ENCODE measurements at regions not wholly inside any gene's neighbourhood (a gene's known extent, or its start where the extent isn't known, plus 50 kb on each side); places are given as distances from the start of the nearest gene placed in this dataset.

DNA sequence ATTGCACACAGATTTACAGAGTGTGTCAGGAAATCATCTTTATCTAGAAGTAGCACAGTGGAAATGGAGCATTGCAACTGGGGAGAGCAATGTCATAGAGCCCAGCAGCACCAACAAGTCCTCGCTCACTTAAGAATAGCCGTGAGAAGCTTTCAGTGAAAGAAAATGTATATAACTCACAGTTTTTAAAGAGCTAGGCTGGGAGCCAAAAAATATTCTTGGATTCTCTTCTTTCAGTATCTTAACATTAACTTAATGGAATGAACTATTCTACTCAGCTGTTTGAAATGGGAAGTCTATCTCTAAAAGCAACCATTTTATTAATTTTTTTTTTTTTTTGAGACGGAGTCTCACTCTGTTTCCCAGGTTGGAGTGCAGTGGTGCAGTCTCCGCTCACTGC, 329.6 kb downstream of the COG6 start:
- TF ChIP-seq, protein P1, sequence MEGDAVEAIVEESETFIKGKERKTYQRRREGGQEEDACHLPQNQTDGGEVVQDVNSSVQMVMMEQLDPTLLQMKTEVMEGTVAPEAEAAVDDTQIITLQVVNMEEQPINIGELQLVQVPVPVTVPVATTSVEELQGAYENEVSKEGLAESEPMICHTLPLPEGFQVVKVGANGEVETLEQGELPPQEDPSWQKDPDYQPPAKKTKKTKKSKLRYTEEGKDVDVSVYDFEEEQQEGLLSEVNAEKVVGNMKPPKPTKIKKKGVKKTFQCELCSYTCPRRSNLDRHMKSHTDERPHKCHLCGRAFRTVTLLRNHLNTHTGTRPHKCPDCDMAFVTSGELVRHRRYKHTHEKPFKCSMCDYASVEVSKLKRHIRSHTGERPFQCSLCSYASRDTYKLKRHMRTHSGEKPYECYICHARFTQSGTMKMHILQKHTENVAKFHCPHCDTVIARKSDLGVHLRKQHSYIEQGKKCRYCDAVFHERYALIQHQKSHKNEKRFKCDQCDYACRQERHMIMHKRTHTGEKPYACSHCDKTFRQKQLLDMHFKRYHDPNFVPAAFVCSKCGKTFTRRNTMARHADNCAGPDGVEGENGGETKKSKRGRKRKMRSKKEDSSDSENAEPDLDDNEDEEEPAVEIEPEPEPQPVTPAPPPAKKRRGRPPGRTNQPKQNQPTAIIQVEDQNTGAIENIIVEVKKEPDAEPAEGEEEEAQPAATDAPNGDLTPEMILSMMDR (IDR thresholded peaks at IDR 0.05; ENCODE audit: low read depth, low read length) = no peak
- DNase-seq (ENCODE audit: extremely low read depth, low read depth) = no peak

DNA sequence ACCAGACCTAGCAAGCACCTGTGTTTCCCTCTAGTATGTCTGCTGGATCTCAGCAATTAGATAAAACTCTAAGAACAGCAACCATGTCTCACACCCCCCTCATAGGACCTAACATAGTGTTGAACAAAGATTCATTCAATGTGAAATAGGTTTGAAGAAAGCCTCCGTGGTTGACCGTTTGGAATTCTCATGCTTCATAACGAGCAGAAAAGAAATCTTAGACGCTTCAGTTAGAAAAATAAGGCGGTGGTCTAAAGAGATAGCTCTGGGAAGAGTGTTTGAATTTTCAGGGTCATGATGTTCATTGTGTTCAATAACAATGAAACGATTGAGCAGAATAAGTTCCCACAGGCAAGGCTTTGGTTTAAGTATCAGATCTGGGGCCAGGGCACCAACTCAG, 332.9 kb downstream of the COG6 start:
- no peak for DNase-seq (ENCODE audit: extremely low read depth, low read depth)

DNA sequence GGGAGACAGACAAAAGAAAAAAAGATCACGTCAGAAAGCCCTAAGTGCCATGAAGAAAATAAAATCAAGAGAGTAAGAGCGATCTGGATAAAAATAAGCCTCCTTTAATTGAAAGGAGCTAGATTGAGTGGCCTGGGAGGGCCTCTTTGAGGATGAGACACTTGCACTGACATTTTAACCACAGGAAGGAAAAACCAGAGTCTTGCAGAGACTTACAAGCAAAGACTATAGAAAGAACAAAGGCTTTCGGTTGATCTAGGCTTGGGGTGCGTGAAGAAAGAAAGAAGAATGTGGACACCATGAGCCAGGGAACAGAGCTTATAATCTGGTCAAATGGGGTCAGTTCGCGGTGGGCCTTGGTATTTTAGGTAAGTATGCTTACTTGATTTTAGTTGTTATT, 342.7 kb downstream of the COG6 start:
- TF ChIP-seq, protein P1 (IDR thresholded peaks at IDR 0.05; ENCODE audit: low read depth, low read length) = no peak
- DNase-seq (ENCODE audit: extremely low read depth, low read depth) = no peak

More for the DNA sequence above, 332.9 kb downstream of the COG6 start:
- TF ChIP-seq, protein P1 (IDR thresholded peaks at IDR 0.05; ENCODE audit: low read depth, low read length) = no peak

DNA sequence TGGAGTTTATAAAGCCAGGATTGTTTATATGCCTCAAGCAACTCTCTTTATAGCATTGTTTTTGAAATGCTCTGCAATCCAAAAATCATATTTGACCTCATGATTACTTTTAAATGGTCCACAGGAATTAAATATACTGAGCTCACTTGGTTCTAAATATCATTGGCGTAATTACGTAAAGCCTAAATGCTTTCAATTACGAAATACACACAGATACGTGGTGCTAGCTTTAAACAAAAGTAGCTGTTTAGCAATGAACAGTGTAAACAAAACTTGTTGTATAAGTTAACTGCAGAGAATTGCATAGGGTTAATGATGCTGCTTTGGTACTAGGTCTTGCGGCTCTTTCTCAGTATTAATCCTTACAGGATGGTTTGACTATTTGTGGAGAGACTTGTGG, 346.6 kb downstream of the COG6 start:
- no peak for DNase-seq (ENCODE audit: extremely low read depth, low read depth)
- TF ChIP-seq, protein P1 (IDR thresholded peaks at IDR 0.05; ENCODE audit: low read depth, low read length) = no peak

DNA sequence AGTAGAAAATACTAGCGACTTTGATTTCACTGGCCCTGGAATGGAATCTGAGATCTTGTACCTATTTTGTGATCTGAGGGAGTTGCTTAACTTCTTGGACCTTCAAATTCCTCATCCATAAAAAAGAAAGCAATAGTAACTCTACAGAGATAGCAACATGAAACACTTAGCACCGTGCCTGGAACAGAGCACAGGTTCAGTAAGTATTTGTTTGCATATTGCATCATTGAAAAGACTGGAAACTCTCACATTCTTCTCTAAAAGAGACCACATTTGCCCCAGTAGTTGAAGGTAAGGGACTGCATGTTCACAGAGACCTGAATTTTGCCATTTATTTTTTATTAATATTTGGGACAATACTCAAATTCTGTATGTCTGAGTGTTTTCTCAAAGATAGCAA, 358.1 kb downstream of the COG6 start:
- DNase-seq (ENCODE audit: extremely low read depth, low read depth) = no peak
- TF ChIP-seq, protein P1 (IDR thresholded peaks at IDR 0.05; ENCODE audit: low read depth, low read length) = no peak

DNA sequence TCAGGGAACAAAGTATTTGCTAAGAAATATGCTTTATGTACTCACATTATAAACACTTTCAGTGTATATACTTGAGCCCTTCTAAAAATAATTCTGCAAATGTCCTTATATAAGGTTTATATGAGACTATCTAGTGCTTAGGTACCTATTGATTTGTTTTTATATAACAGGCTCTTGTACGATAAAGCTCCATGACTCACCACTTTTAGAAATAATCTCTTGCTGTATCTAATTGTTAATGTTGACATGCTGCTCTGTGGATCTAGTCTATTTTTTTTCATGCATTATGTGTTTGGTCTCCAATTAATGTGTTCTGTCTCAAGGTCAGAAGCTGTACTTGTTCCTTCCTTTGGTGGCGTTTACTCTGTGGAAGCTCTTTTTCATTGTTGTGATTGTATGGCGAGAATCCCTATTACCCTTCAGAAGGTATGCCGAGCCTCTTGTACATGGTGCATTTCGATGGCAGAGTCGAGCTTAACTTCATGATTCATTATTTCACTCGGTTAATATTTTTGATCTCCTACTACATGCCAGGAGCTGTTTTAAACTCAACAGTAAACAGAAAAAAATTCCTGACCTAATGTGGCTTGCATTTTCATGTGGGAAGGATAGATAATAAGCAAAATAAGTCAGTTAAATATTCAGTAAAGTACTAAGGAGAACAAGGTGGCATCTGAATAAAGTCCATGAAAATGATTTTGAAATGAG, 361.6 kb downstream of the COG6 start:
- DNase-seq (ENCODE audit: extremely low read depth, low read depth) = no peak
- TF ChIP-seq, protein P1 (IDR thresholded peaks at IDR 0.05; ENCODE audit: low read depth, low read length) = no peak

DNA sequence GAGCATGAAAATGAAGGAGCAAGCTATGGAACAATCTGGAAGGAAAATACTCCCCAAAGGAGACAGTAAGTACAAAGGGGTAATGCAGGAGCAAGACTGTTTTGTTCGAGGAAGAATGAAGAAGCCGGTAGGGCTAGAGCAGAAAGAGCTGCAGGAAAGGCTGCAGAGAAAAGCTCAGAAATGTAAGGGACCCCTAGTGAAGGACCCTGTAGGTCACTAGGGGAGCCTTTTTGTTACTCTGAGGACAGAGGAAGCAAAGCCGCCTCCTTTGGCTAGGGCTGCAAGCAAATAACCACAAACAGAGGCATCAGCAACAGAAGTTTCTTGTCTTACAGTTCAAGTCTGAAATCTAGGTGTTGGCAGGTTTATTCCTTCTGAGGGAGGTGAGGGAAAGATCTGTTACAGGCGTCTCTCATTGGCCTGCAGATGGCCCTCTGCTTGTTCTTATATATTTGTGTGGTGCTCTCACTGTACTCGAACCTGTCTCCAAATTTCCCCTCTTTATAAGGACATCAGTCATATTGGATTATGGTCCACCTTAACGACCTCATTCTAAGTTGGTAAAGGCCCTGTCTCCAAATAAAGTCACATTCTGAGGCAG, 362.3 kb downstream of the COG6 start:
- TF ChIP-seq, protein P1 (IDR thresholded peaks at IDR 0.05; ENCODE audit: low read depth, low read length) = no peak
- no peak for DNase-seq (ENCODE audit: extremely low read depth, low read depth)
